VCaP (cell line): ENCODE measurements at regions not wholly inside any gene's neighbourhood (a gene's known extent, or its start where the extent isn't known, plus 50 kb on each side); places are given as distances from the start of the nearest gene placed in this dataset.

Source experiments
- H3K27ac ChIP-seq: fragments of 450-650 bp; 2 replicates; pipeline ENCODE4 v1.5.1; 2017
- CTCF ChIP-seq: fragments of 450-650 bp; conservative IDR thresholded peaks from 2 replicates; pipeline ENCODE4 v1.5.1; 2017; ENCODE audit warnings: mild to moderate bottlenecking, moderate library complexity

- no peak for TF ChIP-seq CTCF
These were observed 148.5 kb upstream of the FREM2 start for GRCh38 chr13:38538422-38538821.

GRCh38 chr13:38539632-38540031, 147.2 kb upstream of the FREM2 start:
- no peak for TF ChIP-seq CTCF
- H3K27ac ChIP-seq: no peak overlapping the region

More at GRCh38 chr13:38538422-38538821, 148.5 kb upstream of the FREM2 start:
- no peak overlapping the region for H3K27ac ChIP-seq

- no peak for TF ChIP-seq CTCF
- no peak overlapping the region for H3K27ac ChIP-seq
These were observed 144.3 kb upstream of the FREM2 start for GRCh38 chr13:38542601-38543000.

GRCh38 chr13:38543561-38543960, 143.3 kb upstream of the FREM2 start:
- no peak for TF ChIP-seq CTCF
- no peak overlapping the region for H3K27ac ChIP-seq

- H3K27ac ChIP-seq: no peak overlapping the region
- no peak for TF ChIP-seq CTCF
These were observed 123.1 kb upstream of the FREM2 start for GRCh38 chr13:38563739-38564138.

- H3K27ac ChIP-seq: no peak overlapping the region
- TF ChIP-seq CTCF: no peak
These were observed 122.4 kb upstream of the FREM2 start for GRCh38 chr13:38564256-38565150.

- TF ChIP-seq CTCF: no peak
- H3K27ac ChIP-seq: no peak overlapping the region
These were observed 120.9 kb upstream of the FREM2 start for GRCh38 chr13:38566023-38566422.
